Stimulated activated memory B cell treated with anti-CD40 and anti-IgM and Interleukin-4, amounts not matched to agents 10 μg/mL and 1 μg/mL and 100 μg/mL, for 72 hours (primary cell): ENCODE measurements at regions not wholly inside any gene's neighbourhood (a gene's known extent, or its start where the extent isn't known, plus 50 kb on each side); places are given as distances from the start of the nearest gene placed in this dataset.

ENCODE experiments used
- ATAC-seq: fragments of 150-1000 bp; cut with Tn5 transposase; 2 replicates; pipeline ENCODE4 v1.10.0; 2021
- H3K27ac Mint-ChIP-seq: one replicate; pipeline ENCODE4 v1.8.0; 2022; ENCODE audit warnings: mild to moderate bottlenecking, mixed read lengths
- H3K27me3 Mint-ChIP-seq: one replicate; pipeline ENCODE4 v1.8.0; 2022; ENCODE audit warnings: mixed read lengths
- H3K36me3 Mint-ChIP-seq: one replicate; pipeline ENCODE4 v1.8.0; 2022; ENCODE audit warnings: mixed read lengths
- H3K4me1 Mint-ChIP-seq: one replicate; pipeline ENCODE4 v1.8.0; 2022; ENCODE audit warnings: mixed read lengths
- H3K4me3 Mint-ChIP-seq: one replicate; pipeline ENCODE4 v1.8.0; 2022; ENCODE audit warnings: mild to moderate bottlenecking, moderate library complexity, mixed read lengths
- H3K9me3 Mint-ChIP-seq: one replicate; pipeline ENCODE4 v1.8.0; 2022; ENCODE audit warnings: mixed read lengths

GRCh38 chr15:47206358-47206978, 510.8 kb upstream of the SEMA6D start:
- ATAC-seq: no peak
- Mint-ChIP-seq H3K27me3 (no peaks in the 10 kb centered on the region), H3K9me3 (no peaks in the 10 kb centered on the region), H3K4me1 (no peaks in the 10 kb centered on the region), H3K27ac (no peak overlapping the region), H3K36me3 (no peaks in the 10 kb centered on the region), H3K4me3 (no peak overlapping the region)

DNA sequence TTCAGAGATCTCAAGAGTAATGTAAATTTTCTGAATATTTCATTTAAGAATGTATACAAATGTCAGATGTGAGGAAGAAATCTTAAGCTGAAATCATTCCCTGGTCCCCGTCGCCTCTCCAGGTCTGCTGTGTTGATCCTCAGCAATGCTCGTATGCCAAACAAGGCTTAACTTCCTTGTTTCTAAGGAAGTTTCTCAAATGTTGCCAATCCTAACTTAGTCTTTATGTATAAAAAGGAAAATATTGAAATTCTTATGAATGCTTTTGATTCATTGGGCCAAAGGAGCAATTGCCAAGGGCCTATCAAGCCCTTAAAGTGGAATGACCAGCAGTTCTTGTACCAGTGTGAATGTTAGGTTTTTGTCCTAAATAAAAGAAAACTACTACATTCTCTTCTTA, 507.7 kb upstream of the SEMA6D start:
- Mint-ChIP-seq H3K27me3 (no peaks in the 10 kb centered on the region), H3K4me1 (no peaks in the 10 kb centered on the region), H3K4me3 (no peak overlapping the region), H3K27ac (no peak overlapping the region), H3K36me3 (no peaks in the 10 kb centered on the region), H3K9me3 (no peaks in the 10 kb centered on the region)
- no peak for ATAC-seq

DNA sequence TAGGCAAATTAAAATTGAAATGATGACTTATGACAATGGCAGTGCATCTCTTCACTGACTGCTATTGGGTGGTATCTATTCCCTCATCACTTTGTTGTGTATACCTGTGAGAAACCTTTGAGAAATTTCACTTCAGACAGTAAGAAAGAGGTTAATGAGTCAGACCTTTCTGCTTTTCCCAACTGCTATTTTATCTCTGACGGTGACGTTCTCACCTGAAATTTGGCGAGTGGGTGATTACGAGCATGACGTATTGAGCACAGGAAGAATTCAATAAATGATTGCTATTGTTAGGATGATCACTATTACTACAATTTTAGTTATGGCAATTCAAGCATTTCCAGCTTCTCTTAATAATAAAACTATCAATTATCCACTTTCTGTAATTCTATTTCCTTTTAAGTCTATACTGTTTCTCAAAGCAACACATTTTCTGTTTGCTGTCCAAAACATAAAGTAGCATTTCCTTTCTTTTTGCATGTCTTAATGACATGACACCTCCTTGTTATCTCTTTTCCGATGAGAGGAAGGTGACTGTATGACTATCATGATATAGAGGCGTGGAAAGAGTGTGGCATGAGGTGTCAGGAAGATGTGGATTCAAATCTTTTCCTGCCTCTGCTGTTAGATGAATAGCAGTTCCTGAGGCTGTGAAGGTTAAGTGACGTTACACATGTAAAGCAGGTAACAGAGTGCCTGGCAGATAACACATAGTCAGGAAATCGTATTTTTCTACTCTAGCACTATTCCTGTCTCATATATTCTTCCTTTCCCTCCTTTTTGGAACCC, 504.9 kb upstream of the SEMA6D start:
- no peak overlapping the region for H3K27ac Mint-ChIP-seq
- H3K4me1 Mint-ChIP-seq: no peaks in the 10 kb centered on the region
- H3K27me3 Mint-ChIP-seq: no peaks in the 10 kb centered on the region
- H3K36me3 Mint-ChIP-seq: no peaks in the 10 kb centered on the region
- no peak for ATAC-seq
- no peak overlapping the region for H3K4me3 Mint-ChIP-seq
- H3K9me3 Mint-ChIP-seq: no peaks in the 10 kb centered on the region

DNA sequence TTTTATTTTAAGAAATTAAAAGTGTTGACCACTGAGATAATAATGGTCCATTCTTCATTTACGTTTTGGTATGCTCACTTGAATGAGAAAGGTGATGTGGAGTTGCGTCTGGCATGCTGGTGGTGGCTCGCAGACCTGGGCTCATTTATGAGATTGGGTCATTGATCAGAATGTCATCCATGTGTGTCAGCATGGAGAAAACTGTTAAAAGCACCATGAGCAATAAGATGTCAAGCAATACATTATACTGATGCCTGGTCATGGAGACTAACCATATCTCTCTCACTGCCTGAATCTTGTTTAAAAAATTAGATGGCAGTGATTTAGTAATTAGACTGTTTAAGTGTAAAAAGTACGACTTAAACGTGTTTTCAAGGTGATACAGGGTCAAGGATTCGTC, 503.4 kb upstream of the SEMA6D start:
- Mint-ChIP-seq H3K4me1 (no peaks in the 10 kb centered on the region), H3K4me3 (no peak overlapping the region), H3K36me3 (no peaks in the 10 kb centered on the region), H3K9me3 (no peaks in the 10 kb centered on the region), H3K27me3 (no peaks in the 10 kb centered on the region), H3K27ac (no peak overlapping the region)
- ATAC-seq: no peak

DNA sequence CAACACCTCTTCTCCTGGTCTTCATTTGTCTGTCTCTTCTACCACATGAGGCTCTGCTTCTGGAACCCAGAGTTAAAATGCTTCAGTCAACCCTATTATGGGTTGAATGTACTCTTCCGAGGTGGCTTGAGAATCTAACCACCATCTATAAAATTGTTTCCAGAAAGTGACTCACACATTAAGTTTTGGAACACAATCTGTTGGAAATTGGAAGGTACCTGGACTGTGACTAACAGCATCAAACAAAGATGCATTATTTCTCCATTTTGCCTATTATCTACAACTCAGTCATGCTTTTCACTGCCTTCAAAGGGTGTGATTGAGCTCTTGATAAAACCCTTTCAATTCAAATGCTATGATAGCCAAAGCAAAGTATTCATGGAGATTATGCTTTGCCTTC, 499.0 kb upstream of the SEMA6D start:
- ATAC-seq: no peak
- Mint-ChIP-seq H3K27ac (no peak overlapping the region), H3K9me3 (no peaks in the 10 kb centered on the region), H3K27me3 (no peaks in the 10 kb centered on the region), H3K36me3 (no peaks in the 10 kb centered on the region), H3K4me3 (no peak overlapping the region), H3K4me1 (no peaks in the 10 kb centered on the region)

- Mint-ChIP-seq H3K27ac (no peak overlapping the region), H3K36me3 (no peaks in the 10 kb centered on the region), H3K4me1 (no peaks in the 10 kb centered on the region), H3K4me3 (no peak overlapping the region), H3K27me3 (no peaks in the 10 kb centered on the region), H3K9me3 (peaks cover 2% of the 10 kb centered on the region)
- no peak for ATAC-seq
Measured at GRCh38 chr15:47244361-47244760, 472.9 kb upstream of the SEMA6D start.

GRCh38 chr15:47246317-47246716, 471.0 kb upstream of the SEMA6D start:
- H3K4me1 Mint-ChIP-seq: no peaks in the 10 kb centered on the region
- H3K4me3 Mint-ChIP-seq: no peak overlapping the region
- H3K27ac Mint-ChIP-seq: no peak overlapping the region
- ATAC-seq: no peak
- no peaks in the 10 kb centered on the region for H3K36me3 Mint-ChIP-seq
- H3K27me3 Mint-ChIP-seq: no peaks in the 10 kb centered on the region
- peaks cover 2% of the 10 kb centered on the region for H3K9me3 Mint-ChIP-seq

GRCh38 chr15:47258521-47258920, 458.8 kb upstream of the SEMA6D start:
- Mint-ChIP-seq H3K9me3 (peaks cover 10% of the 10 kb centered on the region), H3K4me1 (no peaks in the 10 kb centered on the region), H3K36me3 (no peaks in the 10 kb centered on the region), H3K27me3 (no peaks in the 10 kb centered on the region), H3K27ac (no peak overlapping the region), H3K4me3 (no peak overlapping the region)
- no peak for ATAC-seq

- Mint-ChIP-seq H3K9me3 (peaks cover 7% of the 10 kb centered on the region), H3K4me3 (no peak overlapping the region), H3K4me1 (no peaks in the 10 kb centered on the region), H3K27me3 (no peaks in the 10 kb centered on the region), H3K27ac (no peak overlapping the region), H3K36me3 (no peaks in the 10 kb centered on the region)
- no peak for ATAC-seq
Measured at GRCh38 chr15:47265686-47266085, 451.6 kb upstream of the SEMA6D start.

GRCh38 chr15:47266566-47266965, 450.7 kb upstream of the SEMA6D start:
- ATAC-seq: no peak
- Mint-ChIP-seq H3K9me3 (peaks cover 7% of the 10 kb centered on the region), H3K27ac (no peak overlapping the region), H3K4me3 (no peak overlapping the region), H3K27me3 (no peaks in the 10 kb centered on the region), H3K36me3 (no peaks in the 10 kb centered on the region), H3K4me1 (no peaks in the 10 kb centered on the region)

- ATAC-seq: no peak
- Mint-ChIP-seq H3K9me3 (peaks cover 6% of the 10 kb centered on the region), H3K27ac (no peak overlapping the region), H3K4me3 (no peak overlapping the region), H3K27me3 (no peaks in the 10 kb centered on the region), H3K4me1 (no peaks in the 10 kb centered on the region), H3K36me3 (no peaks in the 10 kb centered on the region)
Measured at GRCh38 chr15:47273864-47274263, 443.4 kb upstream of the SEMA6D start.

DNA sequence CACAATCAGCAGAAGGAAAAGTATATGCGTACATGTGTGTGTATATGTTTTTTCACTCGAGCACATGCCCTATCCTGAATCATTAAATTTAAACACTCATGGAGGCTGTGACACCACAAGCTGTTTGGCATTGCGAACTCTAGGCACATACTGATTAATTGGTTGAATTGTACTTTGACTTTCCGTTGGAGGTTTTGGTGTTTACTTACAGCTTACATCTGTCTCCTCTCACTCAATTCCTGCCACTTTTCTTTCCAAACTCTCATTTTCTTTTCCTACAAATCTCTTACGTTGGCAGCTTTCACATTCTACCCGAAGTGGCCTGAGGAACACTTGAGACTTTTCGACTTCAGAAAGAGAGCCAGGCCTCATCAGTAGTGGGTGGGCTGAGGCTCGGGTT, 434.1 kb upstream of the SEMA6D start:
- ATAC-seq: no peak
- Mint-ChIP-seq H3K4me3 (no peak overlapping the region), H3K4me1 (no peaks in the 10 kb centered on the region), H3K27me3 (no peaks in the 10 kb centered on the region), H3K9me3 (peaks cover 3% of the 10 kb centered on the region), H3K27ac (no peak overlapping the region), H3K36me3 (no peaks in the 10 kb centered on the region)

- no peak for ATAC-seq
- Mint-ChIP-seq H3K36me3 (no peaks in the 10 kb centered on the region), H3K9me3 (peaks cover 3% of the 10 kb centered on the region), H3K4me1 (no peaks in the 10 kb centered on the region), H3K27me3 (no peaks in the 10 kb centered on the region), H3K27ac (no peak overlapping the region), H3K4me3 (no peak overlapping the region)
Measured at GRCh38 chr15:47288794-47289193, 428.5 kb upstream of the SEMA6D start.

DNA sequence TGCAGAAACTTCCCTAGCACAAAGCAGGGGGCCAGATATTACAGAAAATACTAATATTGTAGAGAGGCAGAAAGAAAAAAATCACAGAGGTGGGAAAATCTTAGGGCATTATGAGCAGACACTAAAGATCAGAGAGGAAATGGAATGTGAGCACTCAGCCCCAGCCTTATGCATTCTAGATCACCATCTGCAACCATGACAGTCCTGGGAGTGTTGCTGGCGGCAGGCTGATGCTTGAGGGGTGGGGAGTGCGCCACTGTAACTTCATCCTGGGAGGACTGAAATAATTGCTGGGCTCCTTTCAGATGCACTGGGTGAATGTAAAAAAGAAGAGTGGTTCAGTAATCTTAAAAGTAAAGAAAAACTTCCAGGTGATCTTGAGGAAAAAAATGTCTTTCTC, 427.6 kb upstream of the SEMA6D start:
- H3K36me3 Mint-ChIP-seq: no peaks in the 10 kb centered on the region
- H3K27ac Mint-ChIP-seq: no peak overlapping the region
- H3K4me3 Mint-ChIP-seq: no peak overlapping the region
- ATAC-seq: no peak
- H3K27me3 Mint-ChIP-seq: no peaks in the 10 kb centered on the region
- peaks cover 3% of the 10 kb centered on the region for H3K9me3 Mint-ChIP-seq
- H3K4me1 Mint-ChIP-seq: no peaks in the 10 kb centered on the region

- Mint-ChIP-seq H3K27ac (no peak overlapping the region), H3K4me1 (no peaks in the 10 kb centered on the region), H3K27me3 (no peaks in the 10 kb centered on the region), H3K9me3 (peaks cover 3% of the 10 kb centered on the region), H3K36me3 (no peaks in the 10 kb centered on the region), H3K4me3 (no peak overlapping the region)
- ATAC-seq: no peak
Measured at GRCh38 chr15:47291767-47292166, 425.5 kb upstream of the SEMA6D start.

DNA sequence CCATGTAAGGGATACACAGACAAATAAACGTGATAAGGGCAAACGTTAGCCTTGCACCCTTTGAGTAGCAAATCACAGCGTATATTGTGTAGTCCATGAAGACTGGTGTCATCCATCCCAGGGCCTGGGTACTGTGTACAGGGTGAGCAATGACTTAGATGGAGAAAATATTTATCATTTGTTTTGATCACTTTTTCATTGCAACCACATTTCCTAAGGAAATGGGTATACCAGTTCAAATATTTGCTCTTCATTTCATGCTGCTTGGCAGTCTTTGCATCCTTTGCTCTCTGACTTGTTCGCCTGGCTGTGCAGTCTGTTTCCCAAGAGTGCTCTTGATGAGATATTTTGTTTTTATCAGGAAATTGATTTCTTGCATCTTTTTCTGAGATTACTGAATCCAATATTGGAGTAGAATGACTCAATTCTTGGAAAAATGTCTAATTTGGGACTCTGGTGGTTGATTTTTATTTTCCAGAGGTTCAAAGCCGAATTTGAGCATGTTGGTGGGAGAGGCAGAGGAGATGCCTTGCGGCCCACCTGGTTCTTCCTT, 424.6 kb upstream of the SEMA6D start:
- Mint-ChIP-seq H3K9me3 (no peaks in the 10 kb centered on the region), H3K27ac (no peak overlapping the region), H3K4me1 (no peaks in the 10 kb centered on the region), H3K27me3 (no peaks in the 10 kb centered on the region), H3K36me3 (no peaks in the 10 kb centered on the region), H3K4me3 (no peak overlapping the region)
- ATAC-seq: no peak
